Chondrocyte (in vitro differentiated cells): ENCODE measurements at regions not wholly inside any gene's neighbourhood (a gene's known extent, or its start where the extent isn't known, plus 50 kb on each side); places are given as distances from the start of the nearest gene placed in this dataset.
"Not testable (repeated sequence)": the region's sequence is repeated elsewhere in the genome, so short reads cannot be mapped to it uniquely, and the experiment has no call there.

Experiments used
- DNase-seq: peaks from one replicate; pipeline ENCODE4 v3.0.0; 2021; ENCODE audit warnings: mixed read lengths, low spot score
- H3K27ac Mint-ChIP-seq: one replicate; pipeline ENCODE4 v1.8.0; 2021; ENCODE audit warnings: mild to moderate bottlenecking, moderate library complexity, mixed read lengths; ENCODE audit not compliant: unreplicated experiment
- H3K27me3 Mint-ChIP-seq: 2 replicates; pipeline ENCODE4 v1.8.0; 2021; ENCODE audit warnings: low read depth, mixed read lengths
- H3K36me3 Mint-ChIP-seq: 2 replicates; pipeline ENCODE4 v1.8.0; 2021; ENCODE audit warnings: low read depth, mixed read lengths
- H3K4me1 Mint-ChIP-seq: 2 replicates; pipeline ENCODE4 v1.8.0; 2021; ENCODE audit warnings: low read depth, mild to moderate bottlenecking, mixed read lengths
- H3K4me3 Mint-ChIP-seq: one replicate; pipeline ENCODE4 v1.8.0; 2021; ENCODE audit warnings: mild to moderate bottlenecking, moderate library complexity, mixed read lengths; ENCODE audit not compliant: unreplicated experiment
- H3K9me3 Mint-ChIP-seq: 2 replicates; pipeline ENCODE4 v1.8.0; 2021; ENCODE audit warnings: low read depth, mixed read lengths
- TF ChIP-seq, protein P1 (sequence below): fragments of 200-600 bp; sonication (generic); IDR thresholded peaks from 2 replicates; pipeline ENCODE4 v1.5.0; 2021; ENCODE audit warnings: antibody characterized with exemption, mild to moderate bottlenecking, moderate library complexity

DNA sequence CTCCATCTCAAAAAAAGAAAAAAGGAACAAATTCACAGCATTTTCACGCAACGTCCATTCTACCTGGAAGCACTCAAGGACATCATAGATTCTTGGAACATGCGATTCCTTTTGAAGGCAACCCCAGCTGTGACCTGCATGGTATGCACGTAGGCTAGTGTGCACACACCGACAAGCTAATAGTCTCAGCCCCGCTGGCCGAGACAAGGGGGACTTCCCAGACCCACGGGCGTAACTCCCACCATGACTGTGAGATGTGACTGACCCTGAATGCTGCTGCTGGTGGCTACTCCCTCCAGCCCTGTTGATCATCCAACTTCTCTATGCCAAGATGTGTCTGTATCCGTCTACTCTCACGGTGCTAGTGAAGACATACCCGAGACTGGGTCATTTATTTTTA is 78.3 kb downstream of the CRLF2 start:
- peaks cover 10% of the 10 kb centered on the region for H3K27me3 Mint-ChIP-seq
- no peaks in the 10 kb centered on the region for H3K4me1 Mint-ChIP-seq
- TF ChIP-seq, protein P1, sequence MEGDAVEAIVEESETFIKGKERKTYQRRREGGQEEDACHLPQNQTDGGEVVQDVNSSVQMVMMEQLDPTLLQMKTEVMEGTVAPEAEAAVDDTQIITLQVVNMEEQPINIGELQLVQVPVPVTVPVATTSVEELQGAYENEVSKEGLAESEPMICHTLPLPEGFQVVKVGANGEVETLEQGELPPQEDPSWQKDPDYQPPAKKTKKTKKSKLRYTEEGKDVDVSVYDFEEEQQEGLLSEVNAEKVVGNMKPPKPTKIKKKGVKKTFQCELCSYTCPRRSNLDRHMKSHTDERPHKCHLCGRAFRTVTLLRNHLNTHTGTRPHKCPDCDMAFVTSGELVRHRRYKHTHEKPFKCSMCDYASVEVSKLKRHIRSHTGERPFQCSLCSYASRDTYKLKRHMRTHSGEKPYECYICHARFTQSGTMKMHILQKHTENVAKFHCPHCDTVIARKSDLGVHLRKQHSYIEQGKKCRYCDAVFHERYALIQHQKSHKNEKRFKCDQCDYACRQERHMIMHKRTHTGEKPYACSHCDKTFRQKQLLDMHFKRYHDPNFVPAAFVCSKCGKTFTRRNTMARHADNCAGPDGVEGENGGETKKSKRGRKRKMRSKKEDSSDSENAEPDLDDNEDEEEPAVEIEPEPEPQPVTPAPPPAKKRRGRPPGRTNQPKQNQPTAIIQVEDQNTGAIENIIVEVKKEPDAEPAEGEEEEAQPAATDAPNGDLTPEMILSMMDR, result no peak
- no peak overlapping the region for H3K27ac Mint-ChIP-seq
- H3K9me3 Mint-ChIP-seq, result no peaks in the 10 kb centered on the region
- no peak overlapping the region for H3K4me3 Mint-ChIP-seq
- DNase-seq, result no peak
- H3K36me3 Mint-ChIP-seq, result no peaks in the 10 kb centered on the region

DNA sequence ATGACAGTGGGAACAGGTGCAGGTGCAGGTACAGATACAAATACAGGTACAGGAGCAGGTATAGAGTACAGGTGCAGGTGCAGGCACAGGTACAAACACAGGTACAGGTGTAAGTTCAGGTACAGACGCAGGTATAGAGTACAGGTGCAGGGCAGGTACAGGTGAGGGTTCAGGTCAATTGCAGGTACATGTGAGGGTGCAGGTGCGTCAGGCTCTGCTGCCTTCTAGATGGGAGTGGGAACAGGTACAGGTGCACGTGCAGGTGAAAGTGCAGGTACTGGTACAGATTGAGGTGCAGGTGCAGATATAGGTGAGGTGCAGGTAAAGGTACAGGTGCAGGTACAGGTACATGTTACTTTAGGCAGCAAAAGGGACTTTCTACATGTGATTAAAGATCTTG is 85.7 kb downstream of the CRLF2 start:
- Mint-ChIP-seq H3K4me3 (no peak overlapping the region), H3K36me3 (no peaks in the 10 kb centered on the region), H3K9me3 (no peaks in the 10 kb centered on the region), H3K27me3 (peaks cover 22% of the 10 kb centered on the region), H3K27ac (no peak overlapping the region), H3K4me1 (no peaks in the 10 kb centered on the region)
- DNase-seq, result no peak
- TF ChIP-seq, protein P1, result no peak

DNA sequence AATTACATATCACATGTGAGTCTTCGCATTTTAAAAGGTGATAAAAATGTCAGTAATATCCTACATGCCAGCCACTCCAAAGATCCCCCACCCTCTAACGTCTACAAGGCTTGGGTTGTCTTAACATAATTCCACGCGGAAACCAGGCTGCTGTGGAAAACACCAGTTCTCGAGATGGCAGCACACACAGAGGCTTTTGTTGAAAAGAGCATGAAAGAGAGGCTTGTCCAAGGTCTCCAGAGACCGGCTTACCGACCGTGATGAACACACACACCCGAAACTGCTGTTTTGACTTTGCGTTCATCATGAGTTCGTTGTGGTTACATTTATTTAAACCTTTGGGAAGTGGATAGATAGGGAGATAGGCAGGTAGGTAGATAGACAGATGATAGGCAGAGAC is 87.9 kb downstream of the CRLF2 start:
- H3K27me3 Mint-ChIP-seq, result peaks cover 26% of the 10 kb centered on the region
- H3K4me3 Mint-ChIP-seq, result no peak overlapping the region
- H3K27ac Mint-ChIP-seq, result no peak overlapping the region
- H3K4me1 Mint-ChIP-seq, result no peaks in the 10 kb centered on the region
- DNase-seq, result no peak
- TF ChIP-seq, protein P1, result no peak
- no peaks in the 10 kb centered on the region for H3K36me3 Mint-ChIP-seq
- no peaks in the 10 kb centered on the region for H3K9me3 Mint-ChIP-seq

DNA sequence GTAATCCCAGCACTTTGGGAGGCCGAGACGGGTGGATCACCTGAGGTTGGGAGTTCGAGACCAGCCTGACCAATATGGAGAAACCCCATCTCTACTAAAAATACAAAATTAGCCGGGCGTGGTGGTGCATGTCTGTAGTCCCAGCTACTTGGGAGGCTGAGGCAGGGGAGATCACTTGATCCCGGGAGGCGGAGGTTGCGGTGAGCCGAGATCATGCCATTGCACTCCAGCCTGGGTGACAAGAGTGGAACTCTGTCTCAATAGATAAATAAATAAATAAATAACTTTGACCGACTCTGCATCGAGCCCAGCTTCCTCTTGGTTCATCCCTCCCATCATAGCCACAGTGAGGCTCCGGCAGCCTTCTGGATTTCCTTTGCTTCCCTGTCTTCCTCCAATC is 89.6 kb downstream of the CRLF2 start:
- H3K4me1 Mint-ChIP-seq, H3K36me3 Mint-ChIP-seq, H3K27ac Mint-ChIP-seq, H3K9me3 Mint-ChIP-seq, H3K4me3 Mint-ChIP-seq: not testable (repeated sequence)
- H3K27me3 Mint-ChIP-seq, result peaks cover 29% of the 10 kb centered on the region
- peak; percentile 42 for DNase-seq

DNA sequence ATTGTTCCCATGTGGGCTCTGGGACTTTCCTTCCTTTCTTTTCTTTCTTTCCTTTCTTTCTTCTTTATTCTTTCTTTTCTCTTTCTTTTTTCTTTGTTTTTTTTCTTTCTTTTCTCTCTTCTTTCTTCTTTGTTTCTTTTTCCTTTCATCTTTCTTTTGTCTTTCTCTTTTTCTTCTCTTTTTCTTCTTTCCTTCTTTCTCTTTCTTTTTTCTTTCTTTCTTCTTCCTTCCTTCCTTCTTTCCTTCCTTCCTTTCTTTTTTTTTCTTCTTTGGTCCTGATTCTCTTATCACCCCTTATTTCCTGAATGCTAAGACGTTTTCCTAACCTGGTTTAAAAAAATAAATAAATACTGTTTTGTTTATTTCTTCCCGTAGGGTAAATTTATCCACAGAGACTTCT is 93.2 kb downstream of the CRLF2 start:
- DNase-seq, result no peak
- Mint-ChIP-seq H3K4me3 (no peak overlapping the region), H3K27me3 (peaks cover 29% of the 10 kb centered on the region), H3K27ac (no peak overlapping the region), H3K4me1 (no peaks in the 10 kb centered on the region), H3K9me3 (no peaks in the 10 kb centered on the region), H3K36me3 (no peaks in the 10 kb centered on the region)
- TF ChIP-seq, protein P1, result no peak

DNA sequence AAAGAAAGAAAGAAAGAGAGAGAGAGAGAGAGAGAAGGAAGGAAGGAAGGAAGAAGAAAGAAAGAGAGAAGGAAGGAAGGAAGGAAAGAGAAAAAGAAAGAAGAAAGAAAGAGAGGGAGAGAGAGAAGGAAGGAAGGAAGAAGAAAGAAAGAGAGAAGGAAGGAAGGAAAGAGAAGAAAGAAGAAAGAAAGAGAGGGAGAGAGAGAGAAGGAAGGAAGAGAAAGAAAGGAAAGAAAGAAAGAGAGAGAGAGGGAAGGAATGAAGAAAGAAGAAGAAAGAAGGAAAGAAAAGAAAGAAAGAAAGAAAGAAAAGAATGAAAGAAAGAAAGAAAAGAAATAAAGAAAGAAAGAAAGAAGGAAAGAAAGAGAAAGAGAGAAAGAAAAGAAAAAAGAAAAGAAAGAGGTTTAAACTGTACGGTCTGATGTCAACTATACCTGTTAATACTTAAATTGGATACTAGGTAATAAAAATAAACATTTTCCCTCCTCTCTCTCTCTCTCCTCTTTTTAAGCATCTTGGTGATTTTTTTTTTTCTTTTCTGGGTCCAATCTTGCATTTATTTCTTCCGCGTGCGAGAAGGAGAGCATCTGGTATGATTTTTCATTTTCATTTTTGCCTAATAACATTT is 93.8 kb downstream of the CRLF2 start:
- peaks cover 25% of the 10 kb centered on the region for H3K27me3 Mint-ChIP-seq
- no peak overlapping the region for H3K4me3 Mint-ChIP-seq
- no peaks in the 10 kb centered on the region for H3K9me3 Mint-ChIP-seq
- TF ChIP-seq, protein P1, result no peak
- no peaks in the 10 kb centered on the region for H3K36me3 Mint-ChIP-seq
- no peak overlapping the region for H3K27ac Mint-ChIP-seq
- DNase-seq, result no peak
- H3K4me1 Mint-ChIP-seq, result no peaks in the 10 kb centered on the region

DNA sequence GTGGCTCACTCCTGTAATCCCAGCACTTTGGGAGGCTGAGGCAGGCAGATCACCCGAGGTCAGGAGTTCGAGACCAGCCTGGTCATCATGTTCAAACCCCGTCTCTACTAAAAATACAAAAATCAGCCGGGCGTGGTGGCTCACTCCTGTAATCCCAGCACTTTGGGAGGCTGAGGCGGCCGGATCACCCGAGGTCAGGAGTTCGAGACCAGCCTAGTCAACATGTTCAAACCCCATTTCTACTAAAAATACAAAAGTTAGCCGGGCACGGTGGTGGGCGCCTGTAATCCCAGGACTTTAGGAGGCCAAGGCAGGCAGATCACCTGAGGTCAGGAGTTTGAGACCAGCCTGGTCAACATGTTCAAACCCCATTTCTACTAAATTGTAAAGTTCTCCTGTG is 97.0 kb downstream of the CRLF2 start:
- H3K27ac Mint-ChIP-seq, H3K36me3 Mint-ChIP-seq, H3K4me1 Mint-ChIP-seq, H3K9me3 Mint-ChIP-seq, H3K4me3 Mint-ChIP-seq: not testable (repeated sequence)
- DNase-seq, result peak; percentile 46
- peaks cover 40% of the 10 kb centered on the region for H3K27me3 Mint-ChIP-seq
